Tibial nerve (tissue), 4 donors: ENCODE measurements at regions not wholly inside any gene's neighbourhood (a gene's known extent, or its start where the extent isn't known, plus 50 kb on each side); places are given as distances from the start of the nearest gene placed in this dataset.

Source experiments
- DNase-seq, 2 donors: peaks; one replicate each; pipeline ENCODE4 v3.0.0-alpha.2; 2019; ENCODE audit warnings: low spot score in 2 of 2
- H3K27ac ChIP-seq, 4 donors: fragments of 200-600 bp; sonication (generic) in 3 of 4; one replicate each; pipeline ENCODE4 v1.5.1; 2017 to 2019; ENCODE audit warnings: mild to moderate bottlenecking in 1 of 4
- H3K27me3 ChIP-seq, 2 donors: fragments of 200-600 bp; sonication (generic) in 1 of 2; one replicate each; pipeline versions ENCODE4 v1.5.1 to v1.6.0; 2017 to 2019
- H3K36me3 ChIP-seq, 3 donors: fragments of 200-600 bp; sonication (generic); one replicate each; pipeline ENCODE4 v1.5.1; 2018 to 2019
- H3K4me1 ChIP-seq, 4 donors: fragments of 200-600 bp; sonication (generic) in 3 of 4; one replicate each; pipeline ENCODE4 v1.5.1; 2017 to 2019
- H3K4me3 ChIP-seq, 4 donors: fragments of 200-600 bp; sonication (generic) in 3 of 4; one replicate each; pipeline ENCODE4 v1.5.1; 2017 to 2019; ENCODE audit warnings: mild to moderate bottlenecking in 1 of 4, moderate library complexity in 1 of 4
- H3K9me3 ChIP-seq, 4 donors: fragments of 200-600 bp; sonication (generic) in 3 of 4; one replicate each; pipeline ENCODE4 v1.5.1; 2017 to 2019
- CTCF ChIP-seq, 5 experiments: fragments of 200-600 bp in 3 of 5; fragments of 450-650 bp in 2 of 5; sonication (generic) in 3 of 5; IDR thresholded peaks; one replicate each; pipeline ENCODE4 v1.5.1; 2016 to 2019; ENCODE audit warnings: antibody characterized with exemption in 5 of 5, mild to moderate bottlenecking in 3 of 5, moderate library complexity in 2 of 5
- EP300 ChIP-seq, 2 donors: sonication (generic); formaldehyde crosslinking; IDR thresholded peaks; one replicate each; pipeline ENCODE4 v1.6.1; 2017; ENCODE audit warnings: antibody characterized with exemption in 2 of 2, mild to moderate bottlenecking in 1 of 2
- POLR2A ChIP-seq, 2 donors: fragments of 450-650 bp; IDR thresholded peaks; one replicate each; pipeline ENCODE4 v1.6.1; 2017; ENCODE audit warnings: antibody characterized with exemption in 2 of 2, mild to moderate bottlenecking in 2 of 2, moderate library complexity in 2 of 2
- WGBS, 2 donors: methylation state at CpG; one replicate each; pipeline ENCODE4 v1.1.5; 2018; 5-methylcytosine and 5-hydroxymethylcytosine counted together

DNA sequence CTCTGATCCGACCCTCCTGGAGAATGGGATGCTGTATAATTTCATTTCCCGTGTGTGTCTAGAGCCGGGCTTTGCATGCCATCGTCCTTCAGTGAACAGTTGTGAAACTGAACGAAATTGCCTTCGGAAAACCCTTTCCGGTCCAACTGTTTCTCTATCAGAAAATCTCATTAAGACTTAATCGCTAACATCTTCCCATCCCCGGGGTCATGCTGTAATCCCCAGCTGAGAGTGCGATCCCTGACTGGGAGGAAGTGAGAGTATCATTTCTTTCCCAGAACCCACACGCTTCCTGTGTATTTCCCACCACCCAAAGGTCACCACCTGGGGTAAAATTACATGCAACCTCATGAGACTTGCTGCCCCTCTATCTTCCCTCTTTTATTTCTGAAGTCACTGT, 75.6 kb upstream of the RBFOX1 start:
- no peaks in the 10 kb centered on the region for H3K9me3 ChIP-seq
- H3K27ac ChIP-seq = no peak overlapping the region
- TF ChIP-seq CTCF (IDR thresholded peaks at IDR 0.05) = no peak
- no peak for TF ChIP-seq EP300 (IDR thresholded peaks at IDR 0.05)
- TF ChIP-seq POLR2A (IDR thresholded peaks at IDR 0.05) = no peak
- H3K36me3 ChIP-seq = no peaks in the 10 kb centered on the region
- no peaks in the 10 kb centered on the region for H3K4me1 ChIP-seq
- 77% methylated on average over 11 of the region's 11 CpGs for WGBS, 2 donors
- H3K27me3 ChIP-seq = no peaks in the 10 kb centered on the region
- DNase-seq = no peak
- no peak overlapping the region for H3K4me3 ChIP-seq

GRCh38 chr16:7246578-7246977, 86.1 kb upstream of the RBFOX1 start:
- 26 to 28% methylated on average over 6 of the region's 6 CpGs for WGBS, 2 donors
- Histone ChIP-seq H3K27me3 (no peaks in the 10 kb centered on the region), H3K36me3 (no peaks in the 10 kb centered on the region), H3K4me3 (no peak overlapping the region), H3K27ac (no peak overlapping the region), H3K4me1 (no peaks in the 10 kb centered on the region), H3K9me3 (no peaks in the 10 kb centered on the region)
- TF ChIP-seq EP300 (IDR thresholded peaks at IDR 0.05) (no peak), CTCF (IDR thresholded peaks at IDR 0.05) (no peak), POLR2A (IDR thresholded peaks at IDR 0.05) (no peak)
- DNase-seq = no peak

GRCh38 chr16:7239547-7239946, 93.1 kb upstream of the RBFOX1 start:
- Histone ChIP-seq H3K4me3 (no peak overlapping the region), H3K9me3 (no peaks in the 10 kb centered on the region), H3K27me3 (no peaks in the 10 kb centered on the region), H3K36me3 (no peaks in the 10 kb centered on the region), H3K4me1 (no peaks in the 10 kb centered on the region), H3K27ac (no peak overlapping the region)
- no peak for DNase-seq
- TF ChIP-seq POLR2A (IDR thresholded peaks at IDR 0.05) (no peak), EP300 (IDR thresholded peaks at IDR 0.05) (no peak), CTCF (IDR thresholded peaks at IDR 0.05) (no peak)
- WGBS, 2 donors = 77 to 79% methylated on average over 2 of the region's 2 CpGs

DNA sequence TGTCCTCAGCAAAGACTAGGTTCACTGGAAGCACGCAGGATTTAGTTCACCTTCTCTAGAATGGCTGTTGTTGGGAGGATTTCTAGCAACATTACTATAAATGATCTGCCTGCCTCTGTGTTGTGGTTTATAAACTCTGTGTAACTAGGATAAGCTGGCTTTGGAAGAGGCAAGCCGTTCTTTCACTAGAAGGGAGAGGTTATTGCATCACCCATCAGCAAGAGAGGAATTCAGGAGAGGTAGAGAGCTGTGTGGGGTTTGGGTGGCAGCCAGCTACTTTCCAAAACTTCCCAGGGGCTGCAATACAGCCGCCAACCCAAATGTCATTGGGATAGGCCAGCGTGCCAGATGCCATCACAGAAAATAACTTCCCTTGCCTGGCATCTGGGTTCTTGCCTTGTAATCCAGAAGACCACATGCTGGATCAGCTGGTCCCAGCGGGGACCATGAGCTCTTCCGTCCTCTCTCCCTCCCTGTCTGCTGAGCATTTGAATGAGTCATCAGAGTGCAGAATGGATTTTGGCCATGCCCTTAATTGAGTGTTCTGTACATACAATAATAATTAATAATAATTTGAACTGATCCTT, 95.7 kb upstream of the RBFOX1 start:
- TF ChIP-seq EP300 (IDR thresholded peaks at IDR 0.05) (no peak), POLR2A (IDR thresholded peaks at IDR 0.05) (no peak), CTCF (IDR thresholded peaks at IDR 0.05) (no peak)
- no peak for DNase-seq
- Histone ChIP-seq H3K27me3 (no peaks in the 10 kb centered on the region), H3K27ac (no peak overlapping the region), H3K4me1 (no peaks in the 10 kb centered on the region), H3K9me3 (no peaks in the 10 kb centered on the region), H3K4me3 (no peak overlapping the region), H3K36me3 (no peaks in the 10 kb centered on the region)
- WGBS, 2 donors = 75 to 85% methylated on average over 6 of the region's 6 CpGs

DNA sequence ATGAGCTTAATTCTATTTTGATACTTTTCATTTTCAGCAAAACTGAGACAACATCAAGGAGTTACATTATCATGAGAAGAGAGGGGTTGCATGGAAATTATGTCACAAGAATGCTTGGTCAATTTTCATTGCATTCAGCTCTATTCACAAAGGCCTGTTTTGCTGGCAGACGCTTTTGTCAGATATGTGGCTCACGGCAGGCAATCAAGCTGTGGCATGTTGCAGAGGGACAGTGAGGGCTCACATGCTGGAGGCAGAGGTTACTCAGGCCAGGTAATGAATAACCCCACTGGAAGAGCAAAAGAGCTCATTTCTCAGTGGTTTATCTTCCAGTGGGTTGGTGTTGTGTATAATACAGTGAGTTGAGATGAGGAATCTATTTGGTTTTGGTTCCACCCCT, 98.7 kb upstream of the RBFOX1 start:
- H3K9me3 ChIP-seq = no peaks in the 10 kb centered on the region
- no peaks in the 10 kb centered on the region for H3K27me3 ChIP-seq
- 26 to 50% methylated on average over 2 of the region's 2 CpGs for WGBS, 2 donors
- no peak overlapping the region for H3K4me3 ChIP-seq
- DNase-seq = no peak
- no peaks in the 10 kb centered on the region for H3K4me1 ChIP-seq
- TF ChIP-seq EP300 (IDR thresholded peaks at IDR 0.05) (no peak), POLR2A (IDR thresholded peaks at IDR 0.05) (no peak), CTCF (IDR thresholded peaks at IDR 0.05) (no peak)
- no peaks in the 10 kb centered on the region for H3K36me3 ChIP-seq
- no peak overlapping the region for H3K27ac ChIP-seq
